ENCODE measurements at regions not wholly inside any gene's neighbourhood (a gene's known extent, or its start where the extent isn't known, plus 50 kb on each side); places are given as distances from the start of the nearest gene placed in this dataset.

- DNase-seq = no peak
Measured at GRCh38 chrX:155679715-155680114, 67.0 kb upstream of the TMLHE start.

GRCh38 chrX:155673338-155673737 is 60.6 kb upstream of the TMLHE start:
- no peak for DNase-seq

GRCh38 chrX:155666741-155667140 is 54.0 kb upstream of the TMLHE start:
- no peak for DNase-seq
